GM12878 (cell line): ENCODE measurements at regions not wholly inside any gene's neighbourhood (a gene's known extent, or its start where the extent isn't known, plus 50 kb on each side); places are given as distances from the start of the nearest gene placed in this dataset.

Source experiments
- ATAC-seq: fragments of 200-7000 bp; cut with Tn5 transposase; 3 replicates; pipeline ENCODE4 v1.9.1; 2020; ENCODE audit warnings: mild to moderate bottlenecking, moderate library complexity
- BruUV-seq: library from RNA; stranded (reverse); fragments of 400-500 nt; replicated peaks from 2 replicates; lab custom pipeline; 2021; lab: Mats Ljungman, UMichigan
- CTCF ChIA-PET: fragments of 300-600 bp; sonication (Branson Sonifier 250); formaldehyde crosslinking; extraction: SDS; loops from one replicate; lab custom pipeline; 2021; ENCODE audit warnings: inconsistent platforms; lab: Yijun Ruan, JAX
- POLR2A ChIA-PET: fragments of 350-600 bp; formaldehyde crosslinking; extraction: SDS; loops from one replicate; lab custom pipeline; 2021; ENCODE audit warnings: inconsistent platforms; lab: Charles Lee
- RAD21 ChIA-PET: fragments of 300-600 bp; sonication (Branson Sonifier 250); formaldehyde crosslinking; loops from one replicate; lab custom pipeline; 2023; ENCODE audit warnings: antibody characterized with exemption; ENCODE audit not compliant: unreplicated experiment; lab: Charles Lee
- SMC1A ChIA-PET: fragments of 300-600 bp; sonication (Branson Sonifier 250); formaldehyde crosslinking; loops from one replicate; lab custom pipeline; 2023; ENCODE audit not compliant: unreplicated experiment, uncharacterized antibody; lab: Charles Lee
- DNase-seq: peaks from one replicate; pipeline ENCODE4 v3.0.0-alpha.2; 2011; ENCODE audit warnings: low read depth, low spot score
- FAIRE-seq: peaks from 3 replicates; lab custom pipeline; 2011; peaks lifted over from hg19 to GRCh38; lab: Jason Lieb, UNC
- H2AFZ ChIP-seq: 2 replicates; pipeline ENCODE4 v1.6.0; 2011; ENCODE audit warnings: low read depth, low read length, control low read depth; ENCODE audit not compliant: control insufficient read depth
- H3K27ac ChIP-seq: 2 replicates; pipeline ENCODE4 v1.5.1; 2011; ENCODE audit warnings: control low read depth; ENCODE audit not compliant: control insufficient read depth, insufficient read depth
- H3K27me3 ChIP-seq, 2 experiments: replicated peaks in 1 of 2; 2 replicates each; pipeline versions ENCODE4 v1.6.0 to v1.6.1; 2011; ENCODE audit warnings: low read length in 1 of 2; ENCODE audit not compliant: control insufficient read depth in 2 of 2, insufficient read depth in 2 of 2
- H3K36me3 ChIP-seq, 2 experiments: 2 replicates each; pipeline ENCODE4 v1.5.1; 2011; ENCODE audit warnings: low read length in 1 of 2; ENCODE audit not compliant: control insufficient read depth in 2 of 2, insufficient read depth in 2 of 2
- H3K4me1 ChIP-seq: 2 replicates; pipeline ENCODE4 v1.6.1; 2011; ENCODE audit warnings: mild to moderate bottlenecking, low read length, moderate library complexity, mixed read lengths; ENCODE audit not compliant: control insufficient read depth, insufficient read depth
- H3K4me2 ChIP-seq: 2 replicates; pipeline ENCODE4 v1.6.0; 2011; ENCODE audit warnings: control low read depth; ENCODE audit not compliant: control insufficient read depth, insufficient read depth
- H3K4me3 ChIP-seq: fragments of 200-600 bp; sonication (generic); 2 replicates; pipeline ENCODE4 v1.5.1; 2016
- H3K79me2 ChIP-seq: 2 replicates; pipeline ENCODE4 v1.6.0; 2011; ENCODE audit warnings: low read length; ENCODE audit not compliant: control insufficient read depth, insufficient read depth
- H3K9ac ChIP-seq: 2 replicates; pipeline ENCODE4 v1.8.0; 2011; ENCODE audit warnings: low read length, control low read depth, mixed read lengths; ENCODE audit not compliant: control insufficient read depth, insufficient read depth
- H3K9me3 ChIP-seq: replicated peaks from 3 replicates; pipeline ENCODE4 v1.5.1; 2011; ENCODE audit warnings: mild to moderate bottlenecking, low read length; ENCODE audit not compliant: control insufficient read depth, insufficient read depth
- H4K20me1 ChIP-seq: 2 replicates; pipeline ENCODE4 v1.6.0; 2011; ENCODE audit not compliant: control insufficient read depth, insufficient read depth
- BRCA1 ChIP-seq: IDR thresholded peaks from 2 replicates; pipeline ENCODE4 v1.6.1; 2011; ENCODE audit warnings: low read depth, low read length, improper control_type of control experiment
- CHD4 ChIP-seq: fragments of 200-600 bp; sonication (generic); IDR thresholded peaks from 2 replicates; pipeline ENCODE4 v1.6.1; 2016; ENCODE audit warnings: mild to moderate bottlenecking
- CREM ChIP-seq: IDR thresholded peaks from 2 replicates; pipeline ENCODE4 v1.6.1; 2014; ENCODE audit warnings: antibody characterized with exemption, low read depth
- EED ChIP-seq: sonication (generic); IDR thresholded peaks from 2 replicates; pipeline ENCODE4 v1.6.1; 2016; ENCODE audit warnings: antibody characterized with exemption, low read depth
- ETV6 ChIP-seq, 2 experiments: fragments of 450-650 bp in 1 of 2; IDR thresholded peaks in 1 of 2; conservative IDR thresholded peaks in 1 of 2; 2 replicates each; pipeline ENCODE4 v1.6.1; 2014; ENCODE audit warnings: antibody characterized with exemption in 1 of 2, borderline replicate concordance in 1 of 2, low read depth in 1 of 2, mild to moderate bottlenecking in 1 of 2, moderate library complexity in 1 of 2
- IRF3 ChIP-seq: fragments of 450-650 bp; IDR thresholded peaks from 2 replicates; pipeline ENCODE4 v1.6.1; 2014; ENCODE audit warnings: mild to moderate bottlenecking
- IRF5 ChIP-seq: fragments of 450-650 bp; IDR thresholded peaks from 2 replicates; pipeline ENCODE4 v1.6.1; 2017; ENCODE audit warnings: borderline replicate concordance
- PML ChIP-seq: IDR thresholded peaks from 2 replicates; pipeline ENCODE4 v1.6.1; 2012; ENCODE audit warnings: low read length, inconsistent platforms
- RFX5 ChIP-seq: IDR thresholded peaks from 2 replicates; pipeline ENCODE4 v1.6.1; 2011; ENCODE audit warnings: low read depth, low read length, improper control_type of control experiment
- TARDBP ChIP-seq: IDR thresholded peaks from 2 replicates; pipeline ENCODE4 v1.6.1; 2016; ENCODE audit warnings: borderline replicate concordance
- TBL1XR1 ChIP-seq: IDR thresholded peaks from 2 replicates; pipeline ENCODE4 v1.6.1; 2012; ENCODE audit warnings: low read depth, low read length, improper control_type of control experiment
- YY1 ChIP-seq: IDR thresholded peaks from 2 replicates; pipeline ENCODE4 v1.6.1; 2011; ENCODE audit warnings: low read depth, mild to moderate bottlenecking, low read length
- whole genome bisulfite sequencing: methylation state at CpG from one replicate; pipeline ENCODE4 v1.1.6; 2016; ENCODE audit warnings: low lambda C conversion rate; ENCODE audit not compliant: insufficient replicate concordance, insufficient coverage; ENCODE audit errors: missing lambda C conversion rate; 5-methylcytosine and 5-hydroxymethylcytosine counted together
- in situ Hi-C: fragments of 300-500 bp; cut with MboI; formaldehyde crosslinking; loops from 9 replicates; pipeline ENCODE4 v1.14.3; 2018; ENCODE audit warnings: mixed read lengths
- intact Hi-C: fragments of 100-400 bp; cut with micrococcal nuclease; formaldehyde crosslinking; loops from one replicate; pipeline ENCODE4 v1.14.2; 2022; ENCODE audit not compliant: unreplicated experiment

GRCh38 chr12:67854351-67854750 is 134.9 kb upstream of the IFNG-AS1 start:
- Histone ChIP-seq H3K27me3 (no peaks in the 10 kb centered on the region), H3K9me3 (no peaks in the 10 kb centered on the region; the same call in 2 of the 3 replicates), H3K4me3 (no peak overlapping the region), H2AFZ (no peak overlapping the region), H3K4me2 (no peak overlapping the region), H3K36me3 (no peaks in the 10 kb centered on the region), H3K79me2 (no peaks in the 10 kb centered on the region), H4K20me1 (no peaks in the 10 kb centered on the region), H3K4me1 (no peaks in the 10 kb centered on the region), H3K27ac (no peak overlapping the region), H3K9ac (no peak overlapping the region)
- CTCF ChIA-PET = no interaction called here
- DNase-seq (no peak), ATAC-seq (no peak), FAIRE-seq (no peak)
- 0% methylated on average over 1 of the region's 1 CpG for WGBS
- RAD21 ChIA-PET = no interaction called here
- TF ChIP-seq RFX5 (no peak), TBL1XR1 (no peak), YY1 (no peak), IRF5 (no peak), EED (no peak), CREM (no peak), BRCA1 (no peak), ETV6 (conservative IDR thresholded peaks at IDR 0.05 in 1 of 2, IDR thresholded peaks at IDR 0.05 in 1 of 2; ENCODE audit: borderline replicate concordance in 1 of 2, low read depth in 1 of 2) (no peak), IRF3 (no peak), TARDBP (no peak), PML (no peak), CHD4 (no peak)
- SMC1A ChIA-PET = interaction anchor here (0.6 to 0.8 kb wide), 2 partner anchors 11 to 463 kb away, joined by 3 to 4 read pairs; no protein-coding TSS in a partner anchor
- POLR2A ChIA-PET = no interaction called here
- in situ Hi-C loops = no loop called here
- no TSS peak for BruUV-seq
- intact Hi-C loops = no loop called here
